K562 (cell line): ENCODE measurements at regions not wholly inside any gene's neighbourhood (a gene's known extent, or its start where the extent isn't known, plus 50 kb on each side); places are given as distances from the start of the nearest gene placed in this dataset.
A peak's percentile ranks its signal among the peaks of the same experiment; 100 is the strongest.

Experiments
- ATAC-seq: fragments of 200-7000 bp; cut with Tn5 transposase; 3 replicates; pipeline ENCODE4 v1.9.1; 2020; ENCODE audit warnings: moderate library complexity
- BruUV-seq: library from RNA; stranded (reverse); fragments of 400-500 nt; replicated peaks from 2 replicates; lab custom pipeline; 2021; lab: Mats Ljungman, UMichigan
- CTCF ChIA-PET: fragments of 300-600 bp; formaldehyde crosslinking; extraction: SDS; loops from one replicate; lab custom pipeline; 2021; ENCODE audit warnings: low intra/inter-chr PET ratio; lab: Yijun Ruan, JAX
- POLR2A ChIA-PET: fragments of 300-600, 350-650 bp; sonication (Branson Sonifier 250); formaldehyde crosslinking; extraction: SDS; loops from one replicate; lab custom pipeline; 2021; ENCODE audit warnings: antibody characterized with exemption, inconsistent platforms; lab: Yijun Ruan, JAX
- DNase-seq, 4 experiments: peaks; one replicate each; pipeline versions ENCODE4 v3.0.0 to v3.0.0-alpha.2; 2011 to 2018; ENCODE audit warnings: low spot score in 3 of 4, mixed read lengths in 3 of 4; ENCODE audit errors: extremely low read depth in 1 of 4
- FAIRE-seq: peaks from 2 replicates; lab custom pipeline; 2011; peaks lifted over from hg19 to GRCh38; lab: Jason Lieb, UNC
- H2AFZ ChIP-seq: 2 replicates; pipeline ENCODE4 v1.6.0; 2011; ENCODE audit warnings: low read depth, low read length, control low read depth, inconsistent platforms
- H3K27ac ChIP-seq: fragments of 200-600 bp; 3 replicates; pipeline ENCODE4 v1.8.0; 2011; ENCODE audit warnings: low read depth, mild to moderate bottlenecking, control low read depth, inconsistent platforms, low read length, moderate library complexity, mixed read lengths; ENCODE audit errors: extremely low read depth
- H3K27me3 ChIP-seq, 2 experiments: fragments of 300-600 bp in 1 of 2; 2 replicates in 1 of 2; 3 replicates in 1 of 2; pipeline versions ENCODE4 v1.6.0 to v1.8.0; 2011; ENCODE audit warnings: inconsistent platforms in 2 of 2, low read length in 2 of 2, mild to moderate bottlenecking in 1 of 2, mixed read lengths in 1 of 2, moderate library complexity in 1 of 2; ENCODE audit not compliant: control insufficient read depth in 2 of 2, insufficient read depth in 2 of 2
- H3K36me3 ChIP-seq: fragments of 300-600 bp; 3 replicates; pipeline ENCODE4 v1.8.0; 2011; ENCODE audit warnings: mild to moderate bottlenecking, low read length, inconsistent platforms; ENCODE audit not compliant: control insufficient read depth, insufficient read depth
- H3K4me1 ChIP-seq, 2 experiments: fragments of 200-600 bp in 1 of 2; replicated peaks in 1 of 2; 2 replicates in 1 of 2; 3 replicates in 1 of 2; pipeline versions ENCODE4 v1.5.1 to v1.8.0; 2011; ENCODE audit warnings: inconsistent platforms in 2 of 2, low read length in 2 of 2, mild to moderate bottlenecking in 1 of 2, mixed read lengths in 1 of 2, moderate library complexity in 1 of 2; ENCODE audit not compliant: control insufficient read depth in 2 of 2, insufficient read depth in 2 of 2
- H3K4me2 ChIP-seq: 2 replicates; pipeline ENCODE4 v1.6.1; 2011; ENCODE audit warnings: low read length, control low read depth, inconsistent platforms, mixed read lengths; ENCODE audit not compliant: insufficient read depth
- H3K4me3 ChIP-seq: fragments of 200-600 bp; sonication (generic), shearing (Covaris generic); 2 replicates; pipeline ENCODE4 v1.5.1; 2016; ENCODE audit warnings: control low read depth, inconsistent platforms
- H3K79me2 ChIP-seq: fragments of 200-600 bp; 3 replicates; pipeline ENCODE4 v1.8.0; 2011; ENCODE audit warnings: low read length, inconsistent platforms; ENCODE audit not compliant: control insufficient read depth, insufficient read depth
- H3K9ac ChIP-seq, 2 experiments: 2 replicates each; pipeline versions ENCODE4 v1.6.0 to v1.6.1; 2011; ENCODE audit warnings: low read depth in 2 of 2, low read length in 2 of 2, control low read depth in 1 of 2, inconsistent platforms in 1 of 2, mild to moderate bottlenecking in 1 of 2, mixed read lengths in 1 of 2; ENCODE audit not compliant: insufficient read depth in 1 of 2
- H3K9me1 ChIP-seq: one replicate; pipeline ENCODE4 v1.6.0; 2011; ENCODE audit warnings: inconsistent platforms, mild to moderate bottlenecking, low read length, moderate library complexity; ENCODE audit not compliant: control insufficient read depth, insufficient read depth
- H3K9me3 ChIP-seq: replicated peaks from 2 replicates; pipeline ENCODE4 v1.5.1; 2011; ENCODE audit warnings: low read depth, low read length, inconsistent platforms; ENCODE audit not compliant: control insufficient read depth, insufficient read depth
- H4K20me1 ChIP-seq: replicated peaks from 2 replicates; pipeline ENCODE4 v1.6.1; 2011; ENCODE audit warnings: low read length, inconsistent platforms, mixed read lengths; ENCODE audit not compliant: control insufficient read depth, insufficient read depth
- ARID1B ChIP-seq: fragments of 450-650 bp; IDR thresholded peaks from 2 replicates; pipeline ENCODE4 v1.6.1; 2016; ENCODE audit warnings: antibody characterized with exemption, mild to moderate bottlenecking, inconsistent platforms
- BACH1 ChIP-seq: fragments of 200-800 bp; sonication (Bioruptor generic); IDR thresholded peaks from 2 replicates; pipeline ENCODE4 v1.6.1; 2016; ENCODE audit warnings: missing genetic modification characterization, missing compliant biosample characterization
- CBFA2T2 ChIP-seq: fragments of 450-650 bp; conservative IDR thresholded peaks from 2 replicates; pipeline ENCODE4 v1.6.1; 2017; ENCODE audit warnings: mild to moderate bottlenecking
- CBFA2T3 ChIP-seq: fragments of 450-650 bp; IDR thresholded peaks from 2 replicates; pipeline ENCODE4 v1.6.1; 2017
- CBX2 ChIP-seq: fragments of 200-600 bp; sonication (generic); IDR thresholded peaks from one replicate; pipeline ENCODE4 v1.6.1; 2012; ENCODE audit warnings: mild to moderate bottlenecking, low read length, inconsistent platforms; ENCODE audit not compliant: insufficient read depth, poor library complexity, severe bottlenecking
- DACH1 ChIP-seq: fragments of 450-650 bp; IDR thresholded peaks from 2 replicates; pipeline ENCODE4 v1.6.1; 2018; ENCODE audit not compliant: partially characterized antibody
- DIDO1 ChIP-seq: fragments of 450-650 bp; IDR thresholded peaks from 2 replicates; pipeline ENCODE4 v1.6.1; 2016; ENCODE audit warnings: low read depth, missing biosample characterization, missing genetic modification characterization
- GATA2 ChIP-seq: sonication (generic); formaldehyde crosslinking; IDR thresholded peaks from 2 replicates; pipeline ENCODE4 v1.4.0; 2020; ENCODE audit warnings: mild to moderate bottlenecking, missing genetic modification reagents
- HINFP ChIP-seq: fragments of 450-650 bp; conservative IDR thresholded peaks from 2 replicates; pipeline ENCODE4 v1.6.1; 2016; ENCODE audit warnings: missing genetic modification characterization, low read depth, mild to moderate bottlenecking, control low read depth, missing compliant biosample characterization
- MTA2 ChIP-seq: fragments of 450-650 bp; IDR thresholded peaks from 2 replicates; pipeline ENCODE4 v1.6.1; 2016; ENCODE audit warnings: low read depth
- SIN3B ChIP-seq: fragments of 450-650 bp; IDR thresholded peaks from 2 replicates; pipeline ENCODE4 v1.6.1; 2017; ENCODE audit warnings: low read depth, mild to moderate bottlenecking, moderate library complexity
- SMAD1 ChIP-seq: fragments of 150-350 bp; IDR thresholded peaks from 2 replicates; pipeline ENCODE4 v1.6.1; 2014; ENCODE audit warnings: low read length, low read depth; ENCODE audit not compliant: partially characterized antibody
- TAL1 ChIP-seq: fragments of 450-650 bp; IDR thresholded peaks from 2 replicates; pipeline ENCODE4 v1.6.1; 2016; ENCODE audit warnings: mild to moderate bottlenecking
- TCF3 ChIP-seq: sonication (generic); formaldehyde crosslinking; IDR thresholded peaks from 2 replicates; pipeline ENCODE4 v1.4.0; 2020; ENCODE audit warnings: mild to moderate bottlenecking, missing genetic modification reagents
- TEAD4 ChIP-seq, 2 experiments: sonication (generic) in 1 of 2; formaldehyde crosslinking in 1 of 2; IDR thresholded peaks; 2 replicates each; pipeline versions ENCODE4 v1.6.1 to v1.8.0; 2012 to 2022; ENCODE audit warnings: borderline replicate concordance in 1 of 2, inconsistent platforms in 1 of 2, low read length in 1 of 2, mild to moderate bottlenecking in 1 of 2, missing genetic modification reagents in 1 of 2
- USF1 ChIP-seq: sonication (generic); formaldehyde crosslinking; IDR thresholded peaks from 2 replicates; pipeline ENCODE4 v1.9.0; 2022; ENCODE audit warnings: mild to moderate bottlenecking, missing genetic modification reagents
- XRCC3 ChIP-seq: fragments of 450-650 bp; IDR thresholded peaks from 2 replicates; pipeline ENCODE4 v1.6.1; 2017; ENCODE audit warnings: mild to moderate bottlenecking, moderate library complexity
- ZKSCAN3 ChIP-seq: fragments of 250-450 bp; sonication (Bioruptor Pico); IDR thresholded peaks from 2 replicates; pipeline ENCODE4 v1.4.0; 2020
- ZNF507 ChIP-seq: conservative IDR thresholded peaks from 2 replicates; pipeline ENCODE4 v1.6.1; 2017; ENCODE audit warnings: missing genetic modification characterization, missing compliant biosample characterization
- WGBS: fragments of 100-300 bp; shearing (Covaris generic); methylation state at CpG from one replicate; pipeline ENCODE4 v1.1.6; 2016; ENCODE audit warnings: low coverage, mixed read lengths; ENCODE audit not compliant: insufficient coverage; ENCODE audit errors: missing lambda C conversion rate; 5-methylcytosine and 5-hydroxymethylcytosine counted together
- in situ Hi-C: fragments of 300-500 bp; cut with MboI; formaldehyde crosslinking; loops from 4 replicates; pipeline ENCODE4 v1.15.0; 2018; ENCODE audit warnings: inconsistent platforms, mixed read lengths
- intact Hi-C: fragments of 100-400 bp; cut with micrococcal nuclease; formaldehyde crosslinking; loops from 2 replicates; pipeline ENCODE4 v1.14.2; 2022
- TF ChIP-seq, protein P1 (sequence below): fragments of 450-650 bp; IDR thresholded peaks from 2 replicates; pipeline ENCODE4 v1.6.1; 2017; ENCODE audit warnings: mild to moderate bottlenecking, moderate library complexity

GRCh38 chr22:49203091-49203858 lies 624.4 kb downstream of the BRD1 start:
- BruUV-seq: no TSS peak
- Histone ChIP-seq H3K9ac (no peak overlapping the region), H3K9me3 (no peaks in the 10 kb centered on the region), H2AFZ (no peak overlapping the region), H4K20me1 (peaks cover 11% of the 10 kb centered on the region; the same call in 1 of the 2 replicates), H3K9me1 (no peaks in the 10 kb centered on the region), H3K79me2 (no peaks in the 10 kb centered on the region), H3K4me2 (no peak overlapping the region), H3K27me3 (peaks cover 0 to 10% of the 10 kb centered on the region in 2 experiments; a peak in 1 of 5 replicates), H3K27ac (no peak overlapping the region), H3K4me3 (no peak overlapping the region), H3K4me1 (no peaks in the 10 kb centered on the region; a peak in 1 of 5 replicates), H3K36me3 (no peaks in the 10 kb centered on the region)
- ATAC-seq (no peak), DNase-seq (peak in 1 of 4 experiments; percentile 16), FAIRE-seq (no peak)
- 7% methylated on average over 27 of the region's 38 CpGs for WGBS
- ChIA-PET POLR2A (no interaction called here), CTCF (no interaction called here)
- in situ Hi-C loops (no loop called here), intact Hi-C loops (no loop called here)
- TF ChIP-seq SIN3B (no peak), CBFA2T3 (peak; percentile 69), USF1 (CRISPR knock-in tag) (no peak), MTA2 (no peak), BACH1 (no peak), ARID1B (0 out of 2 replicates have a peak, but pooled peaks have one; percentile 19), ZKSCAN3 (no peak), HINFP (tag) (no peak), GATA2 (CRISPR knock-in tag) (no peak), ZNF507 (tag) (no peak), SMAD1 (no peak), TCF3 (CRISPR knock-in tag) (peak; percentile 68), TAL1 (peak; percentile 60), DACH1 (no peak), CBX2 (no peak), TEAD4 (IDR thresholded peaks at IDR 0.05; ENCODE audit: low read length) (peak; percentile 24; the same call in 1 of the 2 replicates), TEAD4 (CRISPR knock-in tag; IDR thresholded peaks at IDR 0.05; ENCODE audit: borderline replicate concordance) (no peak), XRCC3 (no peak), CBFA2T2 (peak; percentile 47), DIDO1 (tag) (no peak)
- TF ChIP-seq, protein P1, sequence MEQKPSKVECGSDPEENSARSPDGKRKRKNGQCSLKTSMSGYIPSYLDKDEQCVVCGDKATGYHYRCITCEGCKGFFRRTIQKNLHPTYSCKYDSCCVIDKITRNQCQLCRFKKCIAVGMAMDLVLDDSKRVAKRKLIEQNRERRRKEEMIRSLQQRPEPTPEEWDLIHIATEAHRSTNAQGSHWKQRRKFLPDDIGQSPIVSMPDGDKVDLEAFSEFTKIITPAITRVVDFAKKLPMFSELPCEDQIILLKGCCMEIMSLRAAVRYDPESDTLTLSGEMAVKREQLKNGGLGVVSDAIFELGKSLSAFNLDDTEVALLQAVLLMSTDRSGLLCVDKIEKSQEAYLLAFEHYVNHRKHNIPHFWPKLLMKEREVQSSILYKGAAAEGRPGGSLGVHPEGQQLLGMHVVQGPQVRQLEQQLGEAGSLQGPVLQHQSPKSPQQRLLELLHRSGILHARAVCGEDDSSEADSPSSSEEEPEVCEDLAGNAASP: no peak
